IMR-90 (cell line): ENCODE measurements at regions not wholly inside any gene's neighbourhood (a gene's known extent, or its start where the extent isn't known, plus 50 kb on each side); places are given as distances from the start of the nearest gene placed in this dataset.

ENCODE experiments used
- BHLHE40 ChIP-seq: fragments of 150-350 bp; IDR thresholded peaks from 2 replicates; pipeline ENCODE4 v1.6.1; 2016; ENCODE audit warnings: mild to moderate bottlenecking, low read depth, low read length
- CEBPB ChIP-seq: IDR thresholded peaks from 2 replicates; pipeline ENCODE4 v1.6.1; 2012; ENCODE audit warnings: low read depth, low read length, improper control_type of control experiment
- MXI1 ChIP-seq: IDR thresholded peaks from 2 replicates; pipeline ENCODE4 v1.6.1; 2012; ENCODE audit warnings: low read depth, mild to moderate bottlenecking, low read length, moderate library complexity, borderline replicate concordance
- NFE2L2 ChIP-seq: fragments of 150-350 bp; IDR thresholded peaks from 2 replicates; pipeline ENCODE4 v1.6.1; 2016; ENCODE audit warnings: low read depth, mild to moderate bottlenecking, low read length
- POLR2A ChIP-seq: IDR thresholded peaks from 2 replicates; pipeline ENCODE4 v1.6.1; 2012; ENCODE audit warnings: mild to moderate bottlenecking, low read depth, low read length
- RCOR1 ChIP-seq: IDR thresholded peaks from 2 replicates; pipeline ENCODE4 v1.6.1; 2012; ENCODE audit warnings: mild to moderate bottlenecking, low read length, improper control_type of control experiment; ENCODE audit not compliant: insufficient replicate concordance
- RFX5 ChIP-seq: IDR thresholded peaks from 2 replicates; pipeline ENCODE4 v1.8.0; 2012; ENCODE audit warnings: low read depth, mild to moderate bottlenecking, low read length, moderate library complexity
- SMC3 ChIP-seq: fragments of 150-350 bp; IDR thresholded peaks from 2 replicates; pipeline ENCODE4 v1.6.1; 2016; ENCODE audit warnings: low read depth, mild to moderate bottlenecking, antibody characterized with exemption, low read length, moderate library complexity
- TF ChIP-seq, protein P1 (sequence below): fragments of 150-350 bp; IDR thresholded peaks from 2 replicates; pipeline ENCODE4 v1.6.1; 2017; ENCODE audit warnings: mild to moderate bottlenecking, antibody characterized with exemption, low read length, low read depth
- TF ChIP-seq, protein P2 (sequence below): conservative IDR thresholded peaks from 2 replicates; pipeline ENCODE4 v1.5.1; 2012; ENCODE audit warnings: mild to moderate bottlenecking, low read depth, low read length, improper control_type of control experiment

DNA sequence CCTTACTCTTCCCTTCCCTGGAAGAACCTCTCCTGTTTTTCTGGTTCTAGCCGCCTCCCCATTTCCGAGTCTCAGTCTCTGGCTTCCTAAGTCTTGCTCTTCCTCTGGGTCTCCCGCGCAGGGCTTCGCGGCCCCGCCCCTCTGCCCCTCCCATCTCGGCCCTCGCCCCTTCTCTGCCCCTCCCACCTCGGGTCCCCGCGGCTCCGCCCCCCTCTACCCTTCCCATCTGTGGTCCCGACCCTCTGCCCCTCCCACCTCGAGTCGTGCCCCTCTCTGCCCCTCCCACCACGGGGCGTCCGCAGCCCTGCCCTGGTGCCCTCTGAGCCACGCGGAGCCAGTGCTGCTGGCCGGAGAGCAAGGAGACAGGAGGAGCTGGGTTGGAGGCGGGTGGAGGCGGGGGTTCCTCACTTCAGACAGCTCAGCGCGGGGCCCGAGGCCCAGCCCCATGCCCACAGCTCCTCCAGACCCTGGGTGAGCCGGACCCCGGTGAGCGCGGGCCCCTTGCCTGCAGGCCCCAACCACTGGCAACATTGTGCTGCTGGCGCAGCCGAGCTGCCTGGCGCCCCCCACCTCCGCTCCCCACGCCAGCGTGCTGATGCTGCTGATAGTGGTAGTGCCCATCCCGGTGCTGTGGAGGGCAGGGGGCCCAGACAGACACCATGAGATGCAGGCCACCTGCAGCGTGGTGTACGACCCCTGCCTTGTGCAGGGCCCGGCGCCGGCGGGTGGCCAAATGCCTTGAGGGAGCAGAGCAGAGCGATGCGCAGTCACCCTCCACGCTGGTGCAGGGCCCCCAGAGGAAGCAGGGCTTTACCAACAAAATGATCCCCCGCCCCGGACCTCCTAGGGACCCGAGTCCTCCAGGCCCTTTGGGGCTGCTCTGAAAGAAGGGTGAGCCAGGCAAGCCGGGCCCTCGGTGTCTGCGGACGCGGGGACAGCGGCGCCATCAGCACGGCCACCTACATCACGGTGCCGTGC, 2115.3 kb downstream of the TP53TG3F start:
- TF ChIP-seq, protein P1, sequence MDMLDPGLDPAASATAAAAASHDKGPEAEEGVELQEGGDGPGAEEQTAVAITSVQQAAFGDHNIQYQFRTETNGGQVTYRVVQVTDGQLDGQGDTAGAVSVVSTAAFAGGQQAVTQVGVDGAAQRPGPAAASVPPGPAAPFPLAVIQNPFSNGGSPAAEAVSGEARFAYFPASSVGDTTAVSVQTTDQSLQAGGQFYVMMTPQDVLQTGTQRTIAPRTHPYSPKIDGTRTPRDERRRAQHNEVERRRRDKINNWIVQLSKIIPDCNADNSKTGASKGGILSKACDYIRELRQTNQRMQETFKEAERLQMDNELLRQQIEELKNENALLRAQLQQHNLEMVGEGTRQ = no peak
- TF ChIP-seq POLR2A (no peak), CEBPB (no peak), SMC3 (no peak), RCOR1 (no peak), MXI1 (no peak), NFE2L2 (no peak), RFX5 (no peak), BHLHE40 (no peak)
- TF ChIP-seq, protein P2, sequence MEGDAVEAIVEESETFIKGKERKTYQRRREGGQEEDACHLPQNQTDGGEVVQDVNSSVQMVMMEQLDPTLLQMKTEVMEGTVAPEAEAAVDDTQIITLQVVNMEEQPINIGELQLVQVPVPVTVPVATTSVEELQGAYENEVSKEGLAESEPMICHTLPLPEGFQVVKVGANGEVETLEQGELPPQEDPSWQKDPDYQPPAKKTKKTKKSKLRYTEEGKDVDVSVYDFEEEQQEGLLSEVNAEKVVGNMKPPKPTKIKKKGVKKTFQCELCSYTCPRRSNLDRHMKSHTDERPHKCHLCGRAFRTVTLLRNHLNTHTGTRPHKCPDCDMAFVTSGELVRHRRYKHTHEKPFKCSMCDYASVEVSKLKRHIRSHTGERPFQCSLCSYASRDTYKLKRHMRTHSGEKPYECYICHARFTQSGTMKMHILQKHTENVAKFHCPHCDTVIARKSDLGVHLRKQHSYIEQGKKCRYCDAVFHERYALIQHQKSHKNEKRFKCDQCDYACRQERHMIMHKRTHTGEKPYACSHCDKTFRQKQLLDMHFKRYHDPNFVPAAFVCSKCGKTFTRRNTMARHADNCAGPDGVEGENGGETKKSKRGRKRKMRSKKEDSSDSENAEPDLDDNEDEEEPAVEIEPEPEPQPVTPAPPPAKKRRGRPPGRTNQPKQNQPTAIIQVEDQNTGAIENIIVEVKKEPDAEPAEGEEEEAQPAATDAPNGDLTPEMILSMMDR = no peak
